DMS79 (cell line): ENCODE measurements at regions not wholly inside any gene's neighbourhood (a gene's known extent, or its start where the extent isn't known, plus 50 kb on each side); places are given as distances from the start of the nearest gene placed in this dataset.
A peak's percentile ranks its signal among the peaks of the same experiment; 100 is the strongest.
"Not testable (repeated sequence)": the region's sequence is repeated elsewhere in the genome, so short reads cannot be mapped to it uniquely, and the experiment has no call there.

ENCODE experiments used
- DNase-seq: peaks from one replicate; lab custom pipeline; 2025; lab: John Stamatoyannopoulos, UW

GRCh38 chr2:58620093-58620492 lies 379.0 kb upstream of the FANCL start:
- no peak for DNase-seq

- no peak for DNase-seq
These were observed 375.8 kb upstream of the FANCL start for GRCh38 chr2:58616961-58617360.

- DNase-seq: peak; percentile 71
These were observed 373.1 kb upstream of the FANCL start for GRCh38 chr2:58614219-58614618.

GRCh38 chr2:58612973-58613372 lies 371.8 kb upstream of the FANCL start:
- no peak for DNase-seq

- DNase-seq: no peak
These were observed 368.2 kb upstream of the FANCL start for GRCh38 chr2:58609326-58609725.

GRCh38 chr2:58608146-58608545 lies 367.0 kb upstream of the FANCL start:
- no peak for DNase-seq

GRCh38 chr2:58607448-58607847 lies 366.3 kb upstream of the FANCL start:
- no peak for DNase-seq

GRCh38 chr2:58606799-58607198 lies 365.7 kb upstream of the FANCL start:
- DNase-seq: no peak

GRCh38 chr2:58604096-58604495 lies 363.0 kb upstream of the FANCL start:
- DNase-seq: no peak

- DNase-seq: no peak
These were observed 359.9 kb upstream of the FANCL start for GRCh38 chr2:58601017-58601416.

GRCh38 chr2:58598171-58598570 lies 357.0 kb upstream of the FANCL start:
- no peak for DNase-seq

- DNase-seq: no peak
These were observed 354.6 kb upstream of the FANCL start for GRCh38 chr2:58595714-58596113.

- DNase-seq: no peak
These were observed 353.6 kb upstream of the FANCL start for GRCh38 chr2:58594762-58595161.

GRCh38 chr2:58594175-58594574 lies 353.1 kb upstream of the FANCL start:
- DNase-seq: no peak

- DNase-seq: not testable (repeated sequence)
These were observed 345.1 kb upstream of the FANCL start for GRCh38 chr2:58586178-58586577.

GRCh38 chr2:58585233-58585632 lies 344.1 kb upstream of the FANCL start:
- DNase-seq: no peak

- no peak for DNase-seq
These were observed 343.5 kb upstream of the FANCL start for GRCh38 chr2:58584606-58585118.

- DNase-seq: no peak
These were observed 337.2 kb upstream of the FANCL start for GRCh38 chr2:58578276-58578675.

GRCh38 chr2:58574873-58575272 lies 333.7 kb upstream of the FANCL start:
- DNase-seq: no peak

- DNase-seq: no peak
These were observed 331.6 kb upstream of the FANCL start for GRCh38 chr2:58572731-58573130.

- peak; percentile 3 for DNase-seq
These were observed 330.2 kb upstream of the FANCL start for GRCh38 chr2:58571181-58571852.

- DNase-seq: no peak
These were observed 328.5 kb upstream of the FANCL start for GRCh38 chr2:58569475-58570185.

- no peak for DNase-seq
These were observed 327.8 kb upstream of the FANCL start for GRCh38 chr2:58568901-58569300.

GRCh38 chr2:58562276-58562675 lies 321.2 kb upstream of the FANCL start:
- DNase-seq: no peak
